Cardiac muscle cell (in vitro differentiated cells and primary cell): ENCODE measurements at regions not wholly inside any gene's neighbourhood (a gene's known extent, or its start where the extent isn't known, plus 50 kb on each side); places are given as distances from the start of the nearest gene placed in this dataset.

Experiments
- DNase-seq, 2 donors: peaks; one replicate each; pipeline versions ENCODE4 v3.0.0 to v3.0.0-alpha.2; 2010 to 2017; ENCODE audit warnings: low read depth in 1 of 2, low spot score in 1 of 2
- H3K27ac ChIP-seq: fragments of 200-600 bp; sonication (generic); 2 replicates; pipeline ENCODE4 v1.5.1; 2016
- H3K27me3 ChIP-seq: fragments of 200-600 bp; sonication (generic); 2 replicates; pipeline ENCODE4 v1.6.0; 2016; ENCODE audit warnings: control low read depth
- H3K36me3 ChIP-seq: fragments of 200-600 bp; sonication (generic); 2 replicates; pipeline ENCODE4 v1.5.1; 2016; ENCODE audit warnings: control low read depth
- H3K4me1 ChIP-seq: fragments of 200-600 bp; sonication (generic); 2 replicates; pipeline ENCODE4 v1.8.1; 2017; ENCODE audit warnings: low read depth, mild to moderate bottlenecking, mixed run types
- H3K4me3 ChIP-seq: fragments of 200-600 bp; sonication (generic); 2 replicates; pipeline ENCODE4 v1.5.1; 2016; ENCODE audit warnings: mild to moderate bottlenecking
- H3K9me3 ChIP-seq: fragments of 200-600 bp; sonication (generic); 2 replicates; pipeline ENCODE4 v1.5.1; 2017; ENCODE audit warnings: low read depth, mild to moderate bottlenecking, control low read depth
- CTCF ChIP-seq: IDR thresholded peaks from 2 replicates; pipeline ENCODE4 v1.5.1; 2012; ENCODE audit warnings: low read depth, mild to moderate bottlenecking, low read length

- Histone ChIP-seq H3K9me3 (no peaks in the 10 kb centered on the region), H3K4me3 (no peak overlapping the region), H3K4me1 (no peaks in the 10 kb centered on the region), H3K36me3 (no peaks in the 10 kb centered on the region), H3K27ac (no peak overlapping the region), H3K27me3 (peaks cover 6% of the 10 kb centered on the region)
- no peak for DNase-seq
- no peak for TF ChIP-seq CTCF
Observed at GRCh38 chr9:107105784-107106183, 177.3 kb upstream of the RAD23B start.

GRCh38 chr9:107106416-107106815 lies 176.7 kb upstream of the RAD23B start:
- no peak for DNase-seq
- Histone ChIP-seq H3K4me3 (no peak overlapping the region), H3K9me3 (no peaks in the 10 kb centered on the region), H3K4me1 (no peaks in the 10 kb centered on the region), H3K27ac (no peak overlapping the region), H3K36me3 (no peaks in the 10 kb centered on the region), H3K27me3 (peaks cover 6% of the 10 kb centered on the region)
- no peak for TF ChIP-seq CTCF

GRCh38 chr9:107108342-107109130 lies 174.5 kb upstream of the RAD23B start:
- no peaks in the 10 kb centered on the region for H3K36me3 ChIP-seq
- H3K9me3 ChIP-seq: no peaks in the 10 kb centered on the region
- no peak overlapping the region for H3K4me3 ChIP-seq
- H3K4me1 ChIP-seq: no peaks in the 10 kb centered on the region
- DNase-seq: no peak
- H3K27ac ChIP-seq: no peak overlapping the region
- peaks cover 12% of the 10 kb centered on the region for H3K27me3 ChIP-seq
- no peak for TF ChIP-seq CTCF

GRCh38 chr9:107109324-107109723 lies 173.8 kb upstream of the RAD23B start:
- no peak overlapping the region for H3K27ac ChIP-seq
- no peaks in the 10 kb centered on the region for H3K4me1 ChIP-seq
- no peaks in the 10 kb centered on the region for H3K9me3 ChIP-seq
- H3K4me3 ChIP-seq: no peak overlapping the region
- H3K36me3 ChIP-seq: no peaks in the 10 kb centered on the region
- no peak for TF ChIP-seq CTCF
- peaks cover 12% of the 10 kb centered on the region for H3K27me3 ChIP-seq
- DNase-seq: no peak

- Histone ChIP-seq H3K27ac (no peak overlapping the region), H3K4me1 (no peaks in the 10 kb centered on the region), H3K4me3 (no peak overlapping the region), H3K27me3 (peaks cover 12% of the 10 kb centered on the region), H3K36me3 (no peaks in the 10 kb centered on the region), H3K9me3 (no peaks in the 10 kb centered on the region)
- DNase-seq: no peak
- TF ChIP-seq CTCF: no peak
Observed at GRCh38 chr9:107110153-107110552, 172.9 kb upstream of the RAD23B start.
